HPDE6-E6E7 (cell line): ENCODE measurements at regions not wholly inside any gene's neighbourhood (a gene's known extent, or its start where the extent isn't known, plus 50 kb on each side); places are given as distances from the start of the nearest gene placed in this dataset.

Source experiments
- DNase-seq: peaks from one replicate; pipeline ENCODE4 v3.0.0; 2011; ENCODE audit warnings: missing footprints; ENCODE audit errors: extremely low spot score

DNA sequence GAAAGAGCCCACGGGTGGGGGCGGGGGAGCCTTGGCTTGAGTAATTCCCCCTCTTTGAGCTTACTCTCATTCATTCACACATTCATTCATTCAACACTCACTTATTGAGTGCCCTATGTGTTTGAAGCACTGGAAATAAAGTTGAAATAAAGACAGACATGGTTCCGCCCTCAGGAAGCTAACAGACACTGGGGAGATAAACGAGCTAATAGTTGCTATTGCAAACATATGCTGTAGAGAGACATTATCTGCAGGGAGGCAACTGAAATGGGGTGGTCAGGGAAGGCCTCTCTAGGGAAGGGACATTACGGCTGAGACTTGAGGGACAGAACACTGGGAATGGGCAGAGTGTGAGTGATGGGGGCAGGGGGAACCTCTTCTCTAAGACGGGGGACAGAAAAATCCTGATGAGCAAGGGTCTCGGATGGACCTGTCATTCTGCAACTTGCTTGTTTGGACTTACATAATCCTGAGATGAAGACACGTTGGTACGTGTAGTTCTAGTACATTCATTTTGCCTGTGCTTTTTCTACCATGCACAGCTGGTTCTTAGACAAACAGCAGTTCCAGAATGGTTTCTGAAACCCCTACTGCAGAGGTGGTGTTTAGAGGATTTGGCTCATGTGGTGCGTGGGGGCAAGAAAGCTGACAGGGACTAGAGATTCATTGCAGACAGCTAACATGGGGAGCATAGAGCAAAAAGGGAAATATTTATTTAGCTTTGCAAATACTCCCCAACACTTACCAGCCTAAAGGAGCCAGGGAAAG, 71.1 kb upstream of the BLCAP start:
- no peak for DNase-seq

GRCh38 chr20:37598100-37598543, 70.4 kb upstream of the BLCAP start:
- DNase-seq, result no peak

DNA sequence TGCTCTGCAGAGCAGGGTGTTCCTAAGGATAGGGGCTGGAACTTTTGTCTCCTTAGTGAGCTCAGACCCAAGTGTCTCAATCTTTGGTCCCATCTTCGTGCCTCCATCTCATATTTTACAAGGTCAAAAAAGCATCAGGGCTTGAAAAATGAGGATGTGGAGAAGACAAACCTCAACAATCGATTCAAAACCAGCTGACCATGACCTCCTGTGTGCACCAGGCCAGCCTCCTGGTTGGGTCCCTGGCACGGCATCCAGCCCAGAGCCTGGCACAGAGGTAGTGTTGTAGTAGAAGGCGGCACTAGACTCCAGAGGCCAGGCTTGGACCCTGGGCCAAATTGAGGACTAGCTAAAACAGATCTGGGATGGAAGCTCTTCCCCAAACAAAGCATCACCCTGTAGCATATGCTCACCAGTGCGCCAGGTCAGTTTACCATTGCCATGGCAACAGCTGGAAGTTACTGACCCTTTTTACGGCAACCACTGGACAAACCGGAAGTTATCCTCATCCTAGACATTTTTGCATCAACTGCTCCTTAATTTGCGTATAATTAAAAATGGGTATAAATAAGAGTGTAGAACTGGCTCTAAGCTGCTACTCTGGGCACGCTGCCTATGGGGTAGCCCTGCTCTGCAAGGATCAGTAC, 69.3 kb upstream of the BLCAP start:
- DNase-seq, result no peak

GRCh38 chr20:37596168-37596567, 68.5 kb upstream of the BLCAP start:
- no peak for DNase-seq

DNA sequence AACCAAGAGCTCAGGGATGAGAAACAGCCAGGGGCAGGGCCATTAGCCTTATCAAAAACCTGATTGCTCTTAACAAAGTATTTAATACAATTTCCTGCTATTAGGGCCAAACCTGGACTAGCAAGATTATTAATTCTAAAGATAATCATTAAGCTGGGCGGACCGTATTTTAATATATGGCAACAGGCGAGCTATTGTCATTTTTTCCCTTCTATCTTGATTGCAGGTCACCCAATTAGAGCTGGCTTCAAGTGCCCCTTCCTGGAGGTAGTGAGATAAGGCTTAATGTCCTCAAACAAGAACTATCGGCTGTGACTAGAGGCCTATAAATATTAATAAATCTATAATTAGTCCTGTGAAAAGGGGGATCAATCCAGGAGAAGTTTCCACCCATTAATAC, 66.0 kb upstream of the BLCAP start:
- no peak for DNase-seq

GRCh38 chr20:37590938-37591490, 63.3 kb upstream of the BLCAP start:
- DNase-seq, result no peak

DNA sequence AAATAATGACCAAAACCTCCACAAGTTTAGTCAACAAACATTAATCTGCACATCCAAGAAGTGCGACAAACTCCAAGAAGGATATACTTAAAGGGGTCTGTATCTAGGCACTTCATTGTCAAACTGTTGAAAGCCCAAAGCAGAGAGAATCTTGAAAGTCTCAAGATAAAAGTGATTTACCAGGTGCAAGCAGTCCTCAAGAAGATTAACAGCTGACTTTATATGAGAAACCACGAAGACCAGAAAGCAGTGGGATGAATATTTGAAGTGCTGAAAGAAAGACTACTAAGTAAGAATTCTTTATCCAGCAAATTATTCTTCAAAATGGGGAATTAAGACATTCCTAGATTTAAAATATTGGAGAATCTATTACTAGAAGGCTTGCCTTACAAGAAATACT, 58.4 kb upstream of the BLCAP start:
- no peak for DNase-seq

DNA sequence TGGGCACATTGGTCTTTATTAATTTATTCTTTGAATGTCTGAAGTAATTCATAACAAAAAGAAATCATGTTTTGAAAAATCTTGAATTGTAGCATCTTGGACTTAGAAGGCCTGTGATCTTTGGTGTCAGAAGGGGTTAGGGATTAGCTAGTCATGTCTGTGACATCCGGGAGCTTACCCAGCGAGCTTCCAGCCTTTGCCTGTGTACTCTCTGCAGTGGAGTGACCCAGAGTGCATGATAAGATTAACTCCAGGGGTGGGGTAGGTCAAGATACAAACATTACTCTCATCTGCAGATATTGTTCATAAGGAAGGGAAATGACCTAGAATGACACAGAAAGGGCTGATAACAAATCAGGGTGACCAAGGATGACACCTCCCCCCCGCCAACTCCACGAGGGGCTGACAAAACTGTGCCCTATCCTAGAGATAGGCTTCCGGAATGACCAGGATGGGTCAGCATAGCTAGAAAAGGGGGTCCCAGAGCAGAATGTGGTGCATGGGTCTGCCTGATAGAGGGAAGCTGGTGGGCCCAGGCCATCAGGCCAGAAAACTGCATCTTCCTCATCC, 56.6 kb upstream of the BLCAP start:
- DNase-seq, result no peak

DNA sequence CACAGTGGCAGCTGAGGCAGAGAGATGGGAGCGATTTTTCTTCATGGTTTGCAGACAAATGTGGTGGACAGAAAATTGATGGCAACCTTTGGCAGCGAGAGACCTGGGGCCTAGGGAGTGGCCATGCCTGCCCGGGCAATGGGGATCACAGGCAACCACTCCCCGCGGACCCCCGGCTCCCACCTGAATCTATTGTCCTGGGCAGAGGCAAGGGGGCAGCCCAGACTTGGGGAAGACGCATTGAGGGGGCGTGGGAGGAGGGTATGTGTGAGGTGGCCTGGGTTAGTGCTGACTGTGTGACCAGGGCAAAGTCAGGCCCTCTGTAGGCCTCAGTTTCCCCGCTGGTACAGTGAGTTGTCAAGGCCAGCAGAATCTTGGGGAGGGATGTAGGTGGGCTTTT, 53.6 kb upstream of the BLCAP start:
- DNase-seq, result no peak

DNA sequence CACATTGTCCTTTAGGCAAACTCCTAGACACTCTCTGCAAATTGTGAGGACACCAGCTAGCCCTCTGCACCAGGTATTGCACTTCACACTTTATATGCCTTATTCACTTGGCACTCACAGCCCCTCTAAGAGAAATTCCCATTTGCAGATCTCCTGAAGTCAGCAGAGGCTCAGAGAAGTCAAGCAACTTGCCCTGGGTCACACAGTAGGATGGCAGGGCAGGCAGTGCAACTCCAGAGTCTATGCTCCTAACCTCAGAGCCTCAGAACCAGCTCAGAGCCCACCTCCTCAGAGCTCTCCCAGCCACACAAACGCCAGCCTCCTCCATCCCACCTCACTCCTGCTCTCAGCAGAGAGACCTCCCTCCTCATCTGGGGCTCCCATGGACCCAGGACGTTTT, 52.4 kb upstream of the BLCAP start:
- DNase-seq, result no peak

- DNase-seq, result no peak
Measured at GRCh38 chr20:37579106-37579505, 51.4 kb upstream of the BLCAP start.

DNA sequence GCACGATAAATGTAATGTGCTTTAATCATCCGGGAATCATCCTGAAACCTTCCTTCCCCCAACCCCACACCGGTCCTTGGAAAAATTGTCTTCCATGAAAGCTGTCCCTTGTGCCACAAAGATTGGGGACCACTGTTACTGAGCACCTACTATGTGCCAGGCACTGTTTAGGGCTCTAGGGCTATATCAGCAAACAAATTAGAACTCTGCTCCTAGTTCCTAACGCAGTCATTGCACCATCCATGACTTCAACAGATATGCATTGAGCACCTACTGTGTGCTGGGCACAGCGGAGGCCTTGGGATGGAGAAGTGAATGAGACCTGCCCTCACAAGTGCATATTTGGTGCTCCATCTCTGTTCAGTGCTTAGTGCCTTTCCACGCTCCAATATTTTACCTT, 50.3 kb upstream of the BLCAP start:
- no peak for DNase-seq
